BE2C (cell line): ENCODE measurements at regions not wholly inside any gene's neighbourhood (a gene's known extent, or its start where the extent isn't known, plus 50 kb on each side); places are given as distances from the start of the nearest gene placed in this dataset.

Source experiments
- DNase-seq: peaks from one replicate; pipeline ENCODE4 v3.0.0-alpha.2; 2020
- H3K27me3 ChIP-seq: fragments of 250-450 bp; sonication (Bioruptor Pico); 2 replicates; pipeline ENCODE4 v1.5.1; 2020; ENCODE audit warnings: mild to moderate bottlenecking
- H3K36me3 ChIP-seq: fragments of 250-450 bp; sonication (Bioruptor Pico); 2 replicates; pipeline ENCODE4 v1.5.1; 2020; ENCODE audit warnings: mild to moderate bottlenecking
- H3K4me1 ChIP-seq: fragments of 250-450 bp; sonication (Bioruptor Pico); 2 replicates; pipeline ENCODE4 v1.5.1; 2020
- H3K4me3 ChIP-seq: 2 replicates; pipeline ENCODE4 v1.5.1; 2011; ENCODE audit warnings: low read depth, low read length
- H3K9me3 ChIP-seq: fragments of 250-450 bp; sonication (Bioruptor Pico); 2 replicates; pipeline ENCODE4 v1.5.1; 2020
- TF ChIP-seq, protein P1 (sequence below): IDR thresholded peaks from 2 replicates; pipeline ENCODE4 v1.5.1; 2012; ENCODE audit warnings: mild to moderate bottlenecking, low read depth, low read length

DNA sequence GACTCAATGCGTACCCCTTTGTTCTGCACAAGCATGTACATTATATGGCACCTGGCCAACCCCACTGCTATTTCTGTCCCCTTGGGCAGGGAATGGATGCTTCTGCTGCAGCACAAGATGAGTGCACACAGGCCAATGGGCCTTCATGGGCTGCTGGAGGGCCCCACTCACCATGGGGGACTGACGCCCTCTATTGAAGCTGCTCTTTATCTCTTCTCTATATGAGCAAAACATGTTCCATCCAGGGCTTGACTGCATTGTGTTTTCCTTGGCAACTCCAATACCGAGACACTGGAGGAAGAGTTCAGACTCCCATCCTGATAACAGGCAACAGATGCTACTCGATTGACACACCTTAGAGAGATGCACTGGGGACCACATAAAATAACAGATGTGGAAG is 251.6 kb upstream of the NCKAP5 start:
- no peak for DNase-seq
- Histone ChIP-seq H3K9me3 (no peaks in the 10 kb centered on the region), H3K27me3 (no peaks in the 10 kb centered on the region), H3K36me3 (no peaks in the 10 kb centered on the region), H3K4me1 (peaks cover 3% of the 10 kb centered on the region; the same call in 1 of the 2 replicates), H3K4me3 (no peak overlapping the region)
- TF ChIP-seq, protein P1, sequence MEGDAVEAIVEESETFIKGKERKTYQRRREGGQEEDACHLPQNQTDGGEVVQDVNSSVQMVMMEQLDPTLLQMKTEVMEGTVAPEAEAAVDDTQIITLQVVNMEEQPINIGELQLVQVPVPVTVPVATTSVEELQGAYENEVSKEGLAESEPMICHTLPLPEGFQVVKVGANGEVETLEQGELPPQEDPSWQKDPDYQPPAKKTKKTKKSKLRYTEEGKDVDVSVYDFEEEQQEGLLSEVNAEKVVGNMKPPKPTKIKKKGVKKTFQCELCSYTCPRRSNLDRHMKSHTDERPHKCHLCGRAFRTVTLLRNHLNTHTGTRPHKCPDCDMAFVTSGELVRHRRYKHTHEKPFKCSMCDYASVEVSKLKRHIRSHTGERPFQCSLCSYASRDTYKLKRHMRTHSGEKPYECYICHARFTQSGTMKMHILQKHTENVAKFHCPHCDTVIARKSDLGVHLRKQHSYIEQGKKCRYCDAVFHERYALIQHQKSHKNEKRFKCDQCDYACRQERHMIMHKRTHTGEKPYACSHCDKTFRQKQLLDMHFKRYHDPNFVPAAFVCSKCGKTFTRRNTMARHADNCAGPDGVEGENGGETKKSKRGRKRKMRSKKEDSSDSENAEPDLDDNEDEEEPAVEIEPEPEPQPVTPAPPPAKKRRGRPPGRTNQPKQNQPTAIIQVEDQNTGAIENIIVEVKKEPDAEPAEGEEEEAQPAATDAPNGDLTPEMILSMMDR, result 0 out of 2 replicates have a peak, but pooled peaks have one; percentile 2

GRCh38 chr2:133821107-133821760 is 253.0 kb upstream of the NCKAP5 start:
- Histone ChIP-seq H3K36me3 (no peaks in the 10 kb centered on the region), H3K9me3 (no peaks in the 10 kb centered on the region), H3K27me3 (no peaks in the 10 kb centered on the region), H3K4me3 (no peak overlapping the region), H3K4me1 (peaks cover 3% of the 10 kb centered on the region; the same call in 1 of the 2 replicates)
- TF ChIP-seq, protein P1, result no peak
- no peak for DNase-seq

DNA sequence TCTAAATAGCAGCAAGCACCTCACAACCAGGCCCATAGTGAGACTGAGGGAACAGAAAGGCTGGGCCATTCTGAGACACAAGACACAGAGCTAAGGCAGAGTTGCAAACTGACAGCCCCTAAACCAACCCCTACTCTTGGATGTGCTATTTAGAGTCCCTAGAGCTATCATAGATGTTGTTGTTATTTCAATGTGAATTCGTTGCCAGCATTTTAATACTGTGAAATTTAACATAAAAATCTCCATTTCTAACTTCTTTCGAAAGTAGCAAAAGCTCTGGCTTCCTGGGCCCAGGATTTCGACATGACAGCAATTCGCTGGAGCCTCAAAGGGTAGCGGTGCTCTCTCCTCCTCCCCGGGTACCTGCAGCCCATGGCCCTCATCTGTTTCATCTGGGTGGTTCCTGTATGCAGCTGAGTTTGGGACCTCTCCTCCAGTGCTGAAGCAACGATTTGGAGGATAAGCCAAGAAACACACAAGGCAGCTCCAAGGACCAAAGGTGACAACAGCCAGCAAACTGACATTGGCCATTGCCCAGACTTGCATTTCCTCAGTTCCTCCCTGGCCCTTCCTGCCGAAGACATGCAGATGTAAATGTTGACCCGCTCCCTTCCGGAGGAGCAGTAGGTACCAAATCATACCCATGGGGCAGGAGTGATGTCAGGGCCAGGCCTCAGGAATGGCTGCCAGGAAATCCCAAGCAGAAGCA is 254.4 kb upstream of the NCKAP5 start:
- no peaks in the 10 kb centered on the region for H3K9me3 ChIP-seq
- TF ChIP-seq, protein P1, result no peak
- H3K4me3 ChIP-seq, result no peak overlapping the region
- no peak for DNase-seq
- peaks cover 3% of the 10 kb centered on the region; the same call in 1 of the 2 replicates for H3K4me1 ChIP-seq
- no peaks in the 10 kb centered on the region for H3K36me3 ChIP-seq
- H3K27me3 ChIP-seq, result no peaks in the 10 kb centered on the region

DNA sequence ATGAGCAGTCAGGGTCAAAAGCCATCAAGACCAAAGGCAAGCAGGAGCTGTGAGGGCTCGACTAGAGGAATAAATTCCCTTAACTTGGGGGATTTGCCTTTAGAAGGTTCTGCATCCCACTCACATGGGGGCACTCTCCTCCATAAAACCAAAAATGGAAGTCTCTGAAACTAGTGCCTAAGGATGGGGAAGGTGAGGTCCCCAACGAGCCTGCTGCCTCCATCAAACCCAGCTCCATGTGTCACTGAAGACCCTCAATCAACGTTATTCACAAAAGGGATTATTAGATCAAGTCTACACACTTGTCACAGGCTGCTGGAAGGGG is 254.9 kb upstream of the NCKAP5 start:
- TF ChIP-seq, protein P1, result no peak
- no peaks in the 10 kb centered on the region for H3K27me3 ChIP-seq

GRCh38 chr2:133824869-133825268 is 256.6 kb upstream of the NCKAP5 start:
- TF ChIP-seq, protein P1, result no peak
- no peak for DNase-seq
- Histone ChIP-seq H3K9me3 (no peaks in the 10 kb centered on the region), H3K27me3 (no peaks in the 10 kb centered on the region), H3K4me1 (no peaks in the 10 kb centered on the region), H3K36me3 (no peaks in the 10 kb centered on the region), H3K4me3 (no peak overlapping the region)

More for the DNA sequence above, 254.9 kb upstream of the NCKAP5 start:
- peaks cover 3% of the 10 kb centered on the region; the same call in 1 of the 2 replicates for H3K4me1 ChIP-seq
- no peak overlapping the region for H3K4me3 ChIP-seq
- H3K36me3 ChIP-seq, result no peaks in the 10 kb centered on the region
- H3K9me3 ChIP-seq, result no peaks in the 10 kb centered on the region
- no peak for DNase-seq

DNA sequence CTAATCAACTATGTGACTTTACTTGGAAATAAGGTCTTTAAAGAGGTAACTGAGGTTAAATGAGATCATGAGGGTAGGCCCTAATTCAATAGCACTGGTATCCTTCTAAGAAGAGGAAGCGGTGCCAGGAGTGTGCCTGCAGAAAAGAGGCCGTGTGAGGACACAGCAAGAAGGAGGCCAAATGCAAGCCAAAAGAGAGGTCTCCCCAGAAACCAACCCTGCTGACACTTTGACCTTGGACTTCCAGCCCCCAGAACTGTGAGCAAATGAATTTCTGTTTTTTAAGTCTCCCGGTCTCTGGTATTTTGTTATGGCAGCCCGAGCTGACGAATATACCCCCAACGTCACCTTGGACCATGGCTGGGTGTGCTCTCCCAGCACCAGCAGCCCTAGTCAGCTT is 257.5 kb upstream of the NCKAP5 start:
- Histone ChIP-seq H3K4me3 (no peak overlapping the region), H3K36me3 (no peaks in the 10 kb centered on the region), H3K27me3 (no peaks in the 10 kb centered on the region), H3K9me3 (no peaks in the 10 kb centered on the region), H3K4me1 (no peaks in the 10 kb centered on the region)
- no peak for DNase-seq
- TF ChIP-seq, protein P1, result no peak
